ENCODE measurements at regions not wholly inside any gene's neighbourhood (a gene's known extent, or its start where the extent isn't known, plus 50 kb on each side); places are given as distances from the start of the nearest gene placed in this dataset.

DNA sequence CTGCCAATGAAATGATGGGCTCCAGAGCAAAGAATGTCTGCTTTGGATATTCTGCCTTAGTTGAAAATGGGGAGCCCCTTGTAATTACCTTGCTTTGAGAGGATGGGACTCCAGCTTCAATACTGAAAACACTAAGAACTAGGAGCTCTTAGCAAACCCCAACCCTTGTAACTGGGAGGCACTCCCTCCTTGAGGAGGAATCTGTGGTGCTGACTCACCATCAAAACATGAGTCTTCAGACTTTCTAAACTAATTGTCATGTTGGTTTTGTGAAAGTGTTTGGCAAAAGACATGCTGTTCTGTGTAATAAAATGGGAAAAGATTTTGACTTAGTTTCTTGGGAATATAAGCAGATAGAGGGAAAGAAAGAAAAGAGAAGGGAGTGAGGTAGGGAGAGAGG, 91.9 kb upstream of the PTPRD start:
- no peak for ATAC-seq
- TF ChIP-seq, protein P1, sequence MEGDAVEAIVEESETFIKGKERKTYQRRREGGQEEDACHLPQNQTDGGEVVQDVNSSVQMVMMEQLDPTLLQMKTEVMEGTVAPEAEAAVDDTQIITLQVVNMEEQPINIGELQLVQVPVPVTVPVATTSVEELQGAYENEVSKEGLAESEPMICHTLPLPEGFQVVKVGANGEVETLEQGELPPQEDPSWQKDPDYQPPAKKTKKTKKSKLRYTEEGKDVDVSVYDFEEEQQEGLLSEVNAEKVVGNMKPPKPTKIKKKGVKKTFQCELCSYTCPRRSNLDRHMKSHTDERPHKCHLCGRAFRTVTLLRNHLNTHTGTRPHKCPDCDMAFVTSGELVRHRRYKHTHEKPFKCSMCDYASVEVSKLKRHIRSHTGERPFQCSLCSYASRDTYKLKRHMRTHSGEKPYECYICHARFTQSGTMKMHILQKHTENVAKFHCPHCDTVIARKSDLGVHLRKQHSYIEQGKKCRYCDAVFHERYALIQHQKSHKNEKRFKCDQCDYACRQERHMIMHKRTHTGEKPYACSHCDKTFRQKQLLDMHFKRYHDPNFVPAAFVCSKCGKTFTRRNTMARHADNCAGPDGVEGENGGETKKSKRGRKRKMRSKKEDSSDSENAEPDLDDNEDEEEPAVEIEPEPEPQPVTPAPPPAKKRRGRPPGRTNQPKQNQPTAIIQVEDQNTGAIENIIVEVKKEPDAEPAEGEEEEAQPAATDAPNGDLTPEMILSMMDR (IDR thresholded peaks at IDR 0.05) = no peak
- Histone ChIP-seq H3K9me3 (no peaks in the 10 kb centered on the region), H3K36me3 (no peaks in the 10 kb centered on the region), H3K4me3 (no peak overlapping the region), H3K27ac (no peak overlapping the region), H3K27me3 (no peaks in the 10 kb centered on the region), H3K4me1 (no peaks in the 10 kb centered on the region)
- intact Hi-C loops (cut with DNase I) = no loop called here
- no peak for FAIRE-seq
- no peak for DNase-seq

DNA sequence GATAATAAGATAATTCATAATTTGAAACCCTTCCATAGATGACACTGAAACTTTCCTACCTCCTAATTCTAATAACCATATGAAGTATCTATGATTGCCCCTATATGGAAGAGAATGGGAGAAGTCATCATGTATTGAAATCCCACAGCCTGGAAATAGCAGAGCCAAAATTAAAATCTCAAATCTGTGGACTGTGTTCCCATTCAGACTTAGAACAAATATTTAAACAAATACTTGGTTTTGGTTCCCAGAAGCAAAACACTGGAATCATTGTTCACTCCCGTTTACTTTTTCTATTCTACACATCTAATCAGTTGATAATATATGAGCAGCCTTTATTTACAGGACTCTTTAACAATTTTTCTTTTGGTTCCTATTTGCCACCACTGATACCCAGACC, 92.6 kb upstream of the PTPRD start:
- Histone ChIP-seq H3K4me3 (no peak overlapping the region), H3K27ac (no peak overlapping the region), H3K4me1 (no peaks in the 10 kb centered on the region), H3K36me3 (no peaks in the 10 kb centered on the region), H3K9me3 (no peaks in the 10 kb centered on the region), H3K27me3 (no peaks in the 10 kb centered on the region)
- ATAC-seq (no peak), DNase-seq (no peak), FAIRE-seq (no peak)
- TF ChIP-seq, protein P1 (IDR thresholded peaks at IDR 0.05) = no peak
- WGBS, 2 donors = 9% methylated on average over 1 of the region's 1 CpG
- intact Hi-C loops (cut with DNase I) = no loop called here

DNA sequence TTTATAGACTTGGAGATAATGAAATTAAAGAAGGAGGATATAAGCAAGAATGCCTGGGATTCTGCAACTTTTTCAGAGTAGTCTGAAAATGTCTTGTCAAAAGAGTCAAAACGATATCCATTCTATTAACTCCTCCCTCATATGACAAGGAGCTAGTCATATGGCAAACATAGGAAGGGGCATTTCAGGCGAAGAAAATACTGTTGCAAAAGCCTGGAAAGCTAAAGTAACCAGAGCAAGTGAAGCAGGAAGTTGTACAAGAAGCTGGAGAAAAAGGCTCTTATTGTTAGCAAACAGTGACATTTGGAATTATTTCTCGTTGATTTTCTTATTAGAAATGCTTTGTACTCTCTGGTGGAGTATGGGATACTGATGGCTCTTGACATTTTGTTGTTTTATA, 94.0 kb upstream of the PTPRD start:
- H3K36me3 ChIP-seq = no peaks in the 10 kb centered on the region
- no peak overlapping the region for H3K4me3 ChIP-seq
- no peak overlapping the region for H3K27ac ChIP-seq
- H3K27me3 ChIP-seq = peaks cover 0 to 2% (median 0%) of the 10 kb centered on the region in 4 donors
- WGBS, 2 donors = 35 to 39% methylated on average over 3 of the region's 3 CpGs
- H3K4me1 ChIP-seq = no peaks in the 10 kb centered on the region
- intact Hi-C loops (cut with DNase I) = no loop called here
- H3K9me3 ChIP-seq = no peaks in the 10 kb centered on the region
- DNase-seq (no peak), ATAC-seq (no peak), FAIRE-seq (no peak)
- TF ChIP-seq, protein P1 (IDR thresholded peaks at IDR 0.05) = no peak

DNA sequence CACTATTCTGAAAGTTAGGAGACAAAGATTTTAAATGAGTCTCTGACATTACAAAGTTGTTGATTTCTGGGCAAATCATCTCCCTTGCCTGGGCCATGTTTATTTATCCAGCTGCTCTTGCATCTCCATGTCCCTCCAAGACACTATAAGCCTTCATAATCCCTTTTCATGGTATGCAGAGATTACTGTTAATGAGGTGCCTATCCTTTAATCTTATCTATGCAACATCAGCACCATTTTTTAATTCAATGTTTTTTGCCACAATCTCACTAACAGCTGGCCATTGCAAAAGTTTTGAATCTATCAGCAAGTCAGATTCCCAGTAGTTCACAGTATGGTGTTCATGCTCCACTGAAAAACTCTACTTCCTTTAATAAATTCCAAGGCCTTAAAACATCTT, 108.5 kb upstream of the PTPRD start:
- TF ChIP-seq, protein P1 (IDR thresholded peaks at IDR 0.05) = no peak
- H3K4me3 ChIP-seq = no peak overlapping the region
- no peaks in the 10 kb centered on the region for H3K36me3 ChIP-seq
- no peak for FAIRE-seq
- no peaks in the 10 kb centered on the region for H3K9me3 ChIP-seq
- H3K27ac ChIP-seq = no peak overlapping the region
- H3K27me3 ChIP-seq = no peaks in the 10 kb centered on the region
- intact Hi-C loops (cut with DNase I) = no loop called here
- no peaks in the 10 kb centered on the region for H3K4me1 ChIP-seq
- no peak for DNase-seq
- ATAC-seq = no peak

DNA sequence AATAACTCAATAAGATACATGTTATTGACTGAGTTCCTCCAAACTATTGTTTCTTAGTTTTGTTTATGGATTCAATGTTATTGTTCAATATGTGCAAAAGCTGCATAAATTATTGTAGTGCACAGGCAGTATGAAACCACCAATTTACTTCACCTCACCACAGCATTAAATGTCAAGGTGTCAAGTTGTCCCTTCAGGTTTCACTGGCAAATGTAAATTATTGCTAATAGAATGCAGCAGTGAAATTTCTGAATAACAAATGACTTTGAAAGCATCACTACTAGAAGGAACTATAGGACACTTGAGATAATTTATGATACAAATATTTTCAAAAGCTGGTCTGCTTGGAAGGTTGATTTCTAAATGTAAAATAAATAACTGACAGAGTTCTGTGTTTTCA, 116.4 kb upstream of the PTPRD start:
- ATAC-seq = no peak
- no peak overlapping the region for H3K4me3 ChIP-seq
- no peaks in the 10 kb centered on the region for H3K4me1 ChIP-seq
- TF ChIP-seq, protein P1 (IDR thresholded peaks at IDR 0.05) = no peak
- DNase-seq = no peak
- H3K36me3 ChIP-seq = no peaks in the 10 kb centered on the region
- no peaks in the 10 kb centered on the region for H3K9me3 ChIP-seq
- intact Hi-C loops (cut with DNase I) = no loop called here
- no peaks in the 10 kb centered on the region for H3K27me3 ChIP-seq
- no peak overlapping the region for H3K27ac ChIP-seq
- FAIRE-seq = no peak

Data from pancreas (tissue), 10 donors.